Mucosa of rectum (tissue), 2 donors: ENCODE measurements at regions not wholly inside any gene's neighbourhood (a gene's known extent, or its start where the extent isn't known, plus 50 kb on each side); places are given as distances from the start of the nearest gene placed in this dataset.

Experiments
- H3K27ac ChIP-seq, 2 donors: one replicate each; pipeline ENCODE4 v1.7.0; 2013; ENCODE audit warnings: inconsistent platforms in 2 of 2, low read depth in 2 of 2, low read length in 2 of 2
- H3K27me3 ChIP-seq, 2 donors: one replicate each; pipeline ENCODE4 v1.7.0; 2013; ENCODE audit warnings: low read length in 2 of 2; ENCODE audit not compliant: control insufficient read depth in 2 of 2, insufficient read depth in 2 of 2
- H3K36me3 ChIP-seq, 2 donors: one replicate each; pipeline ENCODE4 v1.7.0; 2013; ENCODE audit warnings: low read length in 2 of 2; ENCODE audit not compliant: control insufficient read depth in 2 of 2, insufficient read depth in 2 of 2
- H3K4me1 ChIP-seq, 2 donors: one replicate each; pipeline ENCODE4 v1.7.0; 2013; ENCODE audit warnings: low read length in 2 of 2, mild to moderate bottlenecking in 1 of 2; ENCODE audit not compliant: control insufficient read depth in 2 of 2, insufficient read depth in 2 of 2
- H3K4me3 ChIP-seq, 2 donors: one replicate each; pipeline ENCODE4 v1.7.0; 2013; ENCODE audit warnings: low read length in 2 of 2
- H3K9ac ChIP-seq, 2 donors: one replicate each; pipeline ENCODE4 v1.7.0; 2013; ENCODE audit warnings: low read length in 2 of 2, low read depth in 1 of 2, mild to moderate bottlenecking in 1 of 2
- H3K9me3 ChIP-seq, 2 donors: one replicate each; pipeline ENCODE4 v1.7.0; 2013; ENCODE audit warnings: low read length in 2 of 2; ENCODE audit not compliant: control insufficient read depth in 2 of 2
- donor health status: healthy.
- donor health status: Normal muscosa, but diverticular disease.

DNA sequence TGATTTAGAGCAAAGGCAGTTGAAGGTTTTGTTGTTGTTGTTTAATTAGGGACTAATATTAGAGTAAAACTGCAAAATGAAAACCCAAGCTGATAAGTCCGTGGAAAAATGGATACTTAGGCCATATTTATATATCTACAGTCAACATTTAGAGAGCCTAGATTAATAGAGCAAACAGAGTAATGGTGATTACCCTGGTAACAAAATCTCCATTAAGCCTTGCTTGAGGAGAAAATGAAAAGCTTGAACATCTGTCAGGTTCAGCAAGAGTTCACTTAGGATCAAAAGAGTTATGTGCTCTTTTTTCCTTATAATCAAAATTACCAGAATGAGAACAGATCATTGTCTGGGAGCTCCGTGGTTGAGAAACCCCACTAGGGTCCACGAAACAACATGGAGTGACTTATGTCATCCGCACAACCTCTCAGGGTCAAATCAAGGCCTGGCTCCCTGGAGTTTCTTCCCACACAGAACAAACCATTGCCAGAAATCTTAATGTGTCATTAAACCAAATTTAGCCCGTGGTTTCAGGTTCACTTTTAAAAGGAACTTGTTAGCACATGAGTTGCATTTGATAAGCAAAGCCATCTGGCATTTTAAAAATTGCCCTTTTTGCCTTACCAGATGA, 381.2 kb downstream of the GABRB3 start:
- H3K9ac ChIP-seq: no peak overlapping the region
- no peak overlapping the region for H3K4me3 ChIP-seq
- H3K9me3 ChIP-seq: peaks cover 4 to 7% of the 10 kb centered on the region in 2 donors
- no peaks in the 10 kb centered on the region for H3K27me3 ChIP-seq
- no peaks in the 10 kb centered on the region for H3K36me3 ChIP-seq
- no peaks in the 10 kb centered on the region for H3K4me1 ChIP-seq
- no peak overlapping the region for H3K27ac ChIP-seq

DNA sequence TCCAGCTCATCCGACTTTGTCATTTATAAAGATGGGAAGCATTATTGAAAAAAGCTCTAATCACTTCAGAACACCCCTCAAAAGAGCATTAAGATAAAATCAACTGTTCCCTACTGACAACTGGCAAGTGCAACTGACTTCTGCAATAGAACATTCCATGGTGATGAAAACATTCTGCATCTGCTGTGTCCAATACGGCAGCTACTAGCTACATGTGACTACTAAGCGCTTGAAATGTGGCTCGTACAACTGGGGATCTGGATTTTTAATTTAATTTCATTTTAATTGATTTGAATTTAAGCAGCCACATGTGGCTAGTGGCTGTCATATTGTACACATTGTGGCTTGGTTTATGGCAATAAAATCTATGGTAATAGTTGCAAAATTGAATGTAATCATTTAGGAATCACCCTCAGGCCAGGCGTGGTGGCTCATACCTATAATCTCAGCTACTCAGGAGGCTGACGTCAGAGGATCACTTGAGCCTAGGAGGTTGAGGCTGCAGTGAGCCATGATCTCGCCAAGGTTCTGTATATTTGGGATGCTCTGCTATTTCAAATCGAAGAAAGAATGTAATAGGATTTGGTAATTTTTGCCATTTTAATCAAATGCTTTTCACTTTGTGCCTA, 390.3 kb downstream of the GABRB3 start:
- Histone ChIP-seq H3K9me3 (peaks cover 2% of the 10 kb centered on the region in 2 donors), H3K36me3 (no peaks in the 10 kb centered on the region), H3K4me1 (no peaks in the 10 kb centered on the region), H3K9ac (no peak overlapping the region), H3K27me3 (no peaks in the 10 kb centered on the region), H3K27ac (no peak overlapping the region), H3K4me3 (no peak overlapping the region)

DNA sequence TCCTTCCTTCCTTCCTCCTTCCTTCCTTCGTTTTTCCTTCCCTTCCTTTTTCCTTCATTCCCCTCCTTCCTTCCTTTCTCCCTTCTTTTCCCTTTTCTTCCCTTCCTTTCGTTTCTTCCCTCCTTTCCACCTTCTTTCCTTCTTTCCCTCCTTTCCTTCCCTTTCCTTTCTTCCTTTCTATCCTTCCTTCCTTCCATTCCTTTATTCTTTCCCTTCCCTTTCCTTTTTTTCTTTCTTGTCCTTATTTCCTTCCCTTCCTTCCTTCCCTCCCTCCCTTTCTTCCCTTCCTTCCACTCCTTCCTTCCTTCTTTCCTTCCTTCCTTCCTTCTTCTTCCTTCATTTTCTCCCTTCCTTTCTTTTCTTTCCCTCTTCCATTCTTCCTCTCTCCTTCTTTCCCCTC, 394.6 kb downstream of the GABRB3 start:
- no peaks in the 10 kb centered on the region for H3K4me1 ChIP-seq
- H3K27ac ChIP-seq: no peak overlapping the region
- H3K27me3 ChIP-seq: no peaks in the 10 kb centered on the region
- H3K9me3 ChIP-seq: peaks cover 7 to 11% of the 10 kb centered on the region in 2 donors
- no peak overlapping the region for H3K9ac ChIP-seq
- no peak overlapping the region for H3K4me3 ChIP-seq
- H3K36me3 ChIP-seq: no peaks in the 10 kb centered on the region

DNA sequence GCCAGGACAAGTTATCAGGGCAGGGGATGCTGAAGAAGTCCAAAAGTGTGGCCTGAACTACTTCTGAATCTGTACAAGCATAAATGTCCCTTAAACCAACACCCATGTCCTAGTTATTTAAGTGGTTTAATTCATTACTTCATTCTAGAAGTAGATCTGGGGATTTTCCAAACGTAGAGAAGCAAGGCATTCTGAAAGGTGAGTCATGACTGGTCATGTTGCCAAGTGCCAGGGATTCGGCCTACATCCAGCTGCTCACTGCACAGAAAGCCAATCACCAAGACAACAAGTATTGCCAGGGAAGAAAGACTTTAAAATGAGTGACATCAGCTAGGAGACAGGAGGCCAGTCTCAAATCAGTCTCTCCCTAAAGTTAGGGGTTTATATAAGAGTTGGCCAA, 396.6 kb downstream of the GABRB3 start:
- Histone ChIP-seq H3K27me3 (no peaks in the 10 kb centered on the region), H3K4me1 (no peaks in the 10 kb centered on the region), H3K4me3 (no peak overlapping the region), H3K9me3 (peaks cover 7 to 12% of the 10 kb centered on the region in 2 donors), H3K9ac (no peak overlapping the region), H3K27ac (no peak overlapping the region), H3K36me3 (no peaks in the 10 kb centered on the region)

- Histone ChIP-seq H3K4me1 (no peaks in the 10 kb centered on the region), H3K27me3 (no peaks in the 10 kb centered on the region), H3K36me3 (no peaks in the 10 kb centered on the region), H3K9me3 (peaks cover 7 to 12% of the 10 kb centered on the region in 2 donors), H3K9ac (no peak overlapping the region), H3K4me3 (no peak overlapping the region), H3K27ac (no peak overlapping the region)
Measured at GRCh38 chr15:26374806-26375205, 398.1 kb downstream of the GABRB3 start.

DNA sequence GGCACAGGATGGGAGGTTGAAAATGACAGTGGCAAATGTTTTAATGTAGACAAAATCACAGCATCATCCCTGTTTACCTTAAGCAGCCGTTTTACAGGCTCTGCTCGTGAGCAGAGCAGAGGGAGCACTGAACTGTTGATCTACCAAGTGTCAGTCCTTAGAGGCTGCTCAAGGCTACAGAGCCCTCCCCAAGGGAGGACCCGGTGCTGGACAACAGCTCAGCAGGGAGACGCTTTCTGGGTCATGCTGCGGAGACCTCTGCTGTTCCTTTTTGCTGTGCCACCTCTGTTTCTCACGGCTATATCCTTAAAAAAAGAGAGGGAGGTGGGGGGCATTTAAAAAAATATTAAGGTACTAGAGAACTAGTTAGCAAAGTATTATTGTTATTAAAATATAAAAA, 400.2 kb downstream of the GABRB3 start:
- Histone ChIP-seq H3K27ac (no peak overlapping the region), H3K9ac (no peak overlapping the region), H3K36me3 (no peaks in the 10 kb centered on the region), H3K27me3 (no peaks in the 10 kb centered on the region), H3K9me3 (peaks cover 11 to 12% of the 10 kb centered on the region in 2 donors), H3K4me3 (no peak overlapping the region), H3K4me1 (no peaks in the 10 kb centered on the region)

- Histone ChIP-seq H3K27ac (no peak overlapping the region), H3K9me3 (peaks cover 0 to 7% of the 10 kb centered on the region in 2 donors), H3K4me3 (no peak overlapping the region), H3K4me1 (no peaks in the 10 kb centered on the region), H3K36me3 (no peaks in the 10 kb centered on the region), H3K9ac (no peak overlapping the region), H3K27me3 (no peaks in the 10 kb centered on the region)
Measured at GRCh38 chr15:26365077-26365476, 407.8 kb downstream of the GABRB3 start.

- Histone ChIP-seq H3K4me1 (no peaks in the 10 kb centered on the region), H3K4me3 (no peak overlapping the region), H3K36me3 (no peaks in the 10 kb centered on the region), H3K27ac (no peak overlapping the region), H3K9me3 (peaks cover 0 to 3% of the 10 kb centered on the region in 2 donors), H3K27me3 (no peaks in the 10 kb centered on the region), H3K9ac (no peak overlapping the region)
Measured at GRCh38 chr15:26359855-26360254, 413.0 kb downstream of the GABRB3 start.

DNA sequence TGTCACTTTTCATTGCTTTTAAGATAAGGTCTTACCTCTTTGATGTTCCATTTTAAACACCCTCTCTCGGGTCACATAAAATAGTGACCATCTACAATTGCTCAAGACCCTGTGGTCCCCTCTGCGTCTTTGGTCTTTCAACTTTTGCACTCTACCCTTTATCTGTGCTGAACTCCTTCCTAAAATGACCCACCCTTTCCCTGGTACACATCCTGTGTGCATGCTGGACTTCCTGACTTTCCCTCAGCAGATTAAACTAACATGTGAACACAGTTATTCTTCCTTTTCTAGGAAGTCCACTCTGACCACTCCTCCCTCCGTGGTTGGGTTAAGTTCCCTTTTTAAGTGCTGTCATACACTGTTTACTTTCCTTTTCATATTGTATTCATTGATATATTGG, 414.2 kb downstream of the GABRB3 start:
- Histone ChIP-seq H3K36me3 (no peaks in the 10 kb centered on the region), H3K9me3 (peaks cover 0 to 3% of the 10 kb centered on the region in 2 donors), H3K27ac (no peak overlapping the region), H3K4me1 (no peaks in the 10 kb centered on the region), H3K27me3 (no peaks in the 10 kb centered on the region), H3K9ac (no peak overlapping the region), H3K4me3 (no peak overlapping the region)

DNA sequence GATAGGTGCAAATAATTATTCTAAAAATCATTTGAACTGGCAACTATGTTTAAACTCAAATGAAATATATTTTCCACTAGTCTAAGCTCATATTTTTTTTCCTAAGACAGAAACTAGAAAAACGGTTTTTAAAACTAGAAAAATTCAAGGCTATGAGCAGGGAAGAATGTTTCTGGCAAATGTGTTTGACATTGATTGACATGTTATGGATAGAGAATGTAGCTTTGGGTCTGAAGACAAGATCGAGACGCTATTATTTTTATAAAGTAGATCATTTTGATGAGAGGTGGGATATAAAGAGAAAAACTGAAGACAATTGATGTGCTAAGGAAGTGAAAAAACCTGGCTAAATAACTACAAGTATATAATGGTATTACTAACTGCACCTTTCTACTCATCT, 415.2 kb downstream of the GABRB3 start:
- H3K27me3 ChIP-seq: no peaks in the 10 kb centered on the region
- no peaks in the 10 kb centered on the region for H3K4me1 ChIP-seq
- peaks cover 0 to 3% of the 10 kb centered on the region in 2 donors for H3K9me3 ChIP-seq
- H3K4me3 ChIP-seq: no peak overlapping the region
- no peak overlapping the region for H3K9ac ChIP-seq
- H3K27ac ChIP-seq: no peak overlapping the region
- no peaks in the 10 kb centered on the region for H3K36me3 ChIP-seq
